K562 (cell line): ENCODE measurements at regions not wholly inside any gene's neighbourhood (a gene's known extent, or its start where the extent isn't known, plus 50 kb on each side); places are given as distances from the start of the nearest gene placed in this dataset.

Source experiments
- ARNT ChIP-seq, 2 experiments: fragments of 450-650 bp; IDR thresholded peaks; 2 replicates each; pipeline ENCODE4 v1.6.1; 2016; ENCODE audit warnings: mild to moderate bottlenecking in 1 of 2
- ETV1 ChIP-seq: fragments of 450-650 bp; conservative IDR thresholded peaks from 2 replicates; pipeline ENCODE4 v1.6.1; 2016; ENCODE audit warnings: missing genetic modification characterization, control low read depth, low read depth, missing compliant biosample characterization
- ETV6 ChIP-seq, 3 experiments: fragments of 150-350 bp in 1 of 3; sonication (generic) in 1 of 3; formaldehyde crosslinking in 1 of 3; IDR thresholded peaks; 2 replicates each; pipeline versions ENCODE4 v1.6.1 to v1.8.0; 2014 to 2022; ENCODE audit warnings: borderline replicate concordance in 2 of 3, low read depth in 2 of 3, antibody characterized with exemption in 1 of 3, low read length in 1 of 3, mild to moderate bottlenecking in 1 of 3, missing genetic modification reagents in 1 of 3
- FOSL1 ChIP-seq: fragments of 200-800 bp; sonication (Bioruptor generic); conservative IDR thresholded peaks from 2 replicates; pipeline ENCODE4 v1.6.1; 2016; ENCODE audit warnings: missing genetic modification characterization, missing compliant biosample characterization
- MIER1 ChIP-seq: fragments of 450-650 bp; IDR thresholded peaks from 2 replicates; pipeline ENCODE4 v1.6.1; 2016; ENCODE audit warnings: antibody characterized with exemption, mild to moderate bottlenecking, low read depth
- MTF1 ChIP-seq: fragments of 250-450 bp; sonication (Bioruptor Pico); IDR thresholded peaks from 2 replicates; pipeline ENCODE4 v1.9.0; 2021; ENCODE audit warnings: moderate library complexity, mild to moderate bottlenecking, inconsistent platforms, borderline replicate concordance
- NFIX ChIP-seq: fragments of 250-450 bp; sonication (Bioruptor Pico); IDR thresholded peaks from 2 replicates; pipeline ENCODE4 v1.4.0; 2020; ENCODE audit warnings: low read depth, mild to moderate bottlenecking, moderate library complexity
- RFX7 ChIP-seq: fragments of 250-450 bp; sonication (Bioruptor Pico); IDR thresholded peaks from 2 replicates; pipeline ENCODE4 v1.5.1; 2021; ENCODE audit warnings: mild to moderate bottlenecking
- RNF219 ChIP-seq: fragments of 250-450 bp; sonication (Bioruptor Pico); IDR thresholded peaks from 2 replicates; pipeline ENCODE4 v1.5.0; 2022; ENCODE audit warnings: mild to moderate bottlenecking
- SIN3A ChIP-seq, 2 experiments: fragments of 150-350 bp in 1 of 2; IDR thresholded peaks; 2 replicates each; pipeline ENCODE4 v1.6.1; 2011 to 2016; ENCODE audit warnings: borderline replicate concordance in 2 of 2, low read depth in 2 of 2, low read length in 2 of 2, mild to moderate bottlenecking in 2 of 2, moderate library complexity in 2 of 2; ENCODE audit not compliant: control insufficient read depth in 1 of 2
- SMARCB1 ChIP-seq: IDR thresholded peaks from 2 replicates; pipeline ENCODE4 v1.6.1; 2011; ENCODE audit warnings: improper control_type of control experiment, low read depth; ENCODE audit not compliant: insufficient read length
- STAT5B ChIP-seq: fragments of 250-450 bp; sonication (Bioruptor Pico); IDR thresholded peaks from 2 replicates; pipeline ENCODE4 v1.8.0; 2021; ENCODE audit warnings: mild to moderate bottlenecking, inconsistent platforms
- TAF1 ChIP-seq: IDR thresholded peaks from 2 replicates; pipeline ENCODE4 v1.6.1; 2011; ENCODE audit warnings: mild to moderate bottlenecking, low read length, moderate library complexity; ENCODE audit not compliant: insufficient read depth, control insufficient read depth, severe bottlenecking; ENCODE audit errors: extremely low read depth
- TCF15 ChIP-seq: fragments of 250-450 bp; sonication (Bioruptor Pico); IDR thresholded peaks from 2 replicates; pipeline ENCODE4 v1.8.0; 2022; ENCODE audit warnings: moderate library complexity, mild to moderate bottlenecking, inconsistent platforms
- U2AF2 ChIP-seq: fragments of 200-400 bp; formaldehyde crosslinking; optimal IDR thresholded peaks from 2 replicates; pipeline ENCODE3; 2017; ENCODE audit warnings: low read depth, mild to moderate bottlenecking, low read length
- ZNF431 ChIP-seq: sonication (generic); formaldehyde crosslinking; IDR thresholded peaks from 2 replicates; pipeline ENCODE4 v1.8.0; 2022; ENCODE audit warnings: mild to moderate bottlenecking, missing genetic modification reagents
- ZNF512 ChIP-seq: IDR thresholded peaks from 2 replicates; pipeline ENCODE4 v1.6.1; 2016; ENCODE audit warnings: missing genetic modification characterization, missing compliant biosample characterization
- ZNF589 ChIP-seq: fragments of 200-800 bp; sonication (Bioruptor generic); IDR thresholded peaks from 2 replicates; pipeline ENCODE4 v1.6.1; 2016; ENCODE audit warnings: low read depth, missing genetic modification characterization, missing compliant biosample characterization
- ZNF592 ChIP-seq: fragments of 450-650 bp; IDR thresholded peaks from 2 replicates; pipeline ENCODE4 v1.6.1; 2017; ENCODE audit warnings: antibody characterized with exemption, mild to moderate bottlenecking
- ZNF707 ChIP-seq: fragments of 250-450 bp; sonication (Bioruptor Pico); conservative IDR thresholded peaks from 2 replicates; pipeline ENCODE4 v1.8.0; 2022; ENCODE audit warnings: inconsistent platforms, mild to moderate bottlenecking, moderate library complexity

GRCh38 chr2:43054367-43054766 is 172.0 kb downstream of the ZFP36L2 start (continued):
- TF ChIP-seq ZNF592 (peak; percentile 51; the same call in 1 of the 2 replicates), ETV1 (tag) (peak; percentile 40; the same call in 1 of the 2 replicates), SMARCB1 (no peak), RFX7 (CRISPR knock-in tag) (no peak), STAT5B (CRISPR knock-in tag) (no peak), ZNF431 (CRISPR knock-in tag) (no peak), ARNT (IDR thresholded peaks at IDR 0.05) (no peak), MIER1 (no peak), MTF1 (CRISPR knock-in tag) (no peak), TAF1 (no peak), ZNF589 (CRISPR knock-in tag) (no peak), ZNF512 (tag) (no peak), ETV6 (IDR thresholded peaks at IDR 0.05; ENCODE audit: borderline replicate concordance in 1 of 2, low read depth in 2 of 2, low read length in 1 of 2) (no peak), ETV6 (CRISPR knock-in tag; IDR thresholded peaks at IDR 0.05; ENCODE audit: borderline replicate concordance) (0 out of 2 replicates have a peak, but pooled peaks have one; percentile 28), RNF219 (CRISPR knock-in tag) (no peak), NFIX (CRISPR knock-in tag) (no peak), U2AF2 (no peak), TCF15 (CRISPR knock-in tag) (no peak), SIN3A (IDR thresholded peaks at IDR 0.05; ENCODE audit: borderline replicate concordance in 2 of 2, control insufficient read depth in 1 of 2, low read depth in 2 of 2, low read length in 2 of 2) (no peak), ZNF707 (CRISPR knock-in tag) (no peak), FOSL1 (tag) (no peak)
